HEK293 (cell line): ENCODE measurements at regions not wholly inside any gene's neighbourhood (a gene's known extent, or its start where the extent isn't known, plus 50 kb on each side); places are given as distances from the start of the nearest gene placed in this dataset.

Experiments used
- CTCF ChIA-PET: fragments of 350-600 bp; formaldehyde crosslinking; extraction: SDS; loops from one replicate; lab custom pipeline; 2021; ENCODE audit warnings: antibody characterized with exemption; lab: Yijun Ruan, JAX
- POLR2A ChIA-PET: fragments of 300-600 bp; formaldehyde crosslinking; extraction: SDS; loops from one replicate; lab custom pipeline; 2020; ENCODE audit warnings: antibody characterized with exemption, inconsistent platforms; lab: Yijun Ruan, JAX
- H3K27ac ChIP-seq: fragments of 200-500 bp; sonication (Bioruptor generic); 2 replicates; pipeline ENCODE4 v1.5.1; 2014; ENCODE audit warnings: low read depth, low read length, control low read depth, inconsistent platforms; ENCODE audit errors: extremely low read depth
- H3K36me3 ChIP-seq, 2 experiments: fragments of 200-500 bp in 1 of 2; sonication (Bioruptor generic) in 1 of 2; 1 replicate in 1 of 2; 2 replicates in 1 of 2; pipeline ENCODE4 v1.5.1; 2014 to 2017; ENCODE audit warnings: inconsistent platforms in 2 of 2, low read length in 2 of 2; ENCODE audit not compliant: control insufficient read depth in 2 of 2, insufficient read depth in 1 of 2
- H3K4me1 ChIP-seq: fragments of 200-500 bp; sonication (Bioruptor generic); 2 replicates; pipeline ENCODE4 v1.5.1; 2014; ENCODE audit warnings: mild to moderate bottlenecking, low read length, inconsistent platforms; ENCODE audit not compliant: control insufficient read depth, insufficient read depth
- H3K4me3 ChIP-seq: 2 replicates; pipeline ENCODE4 v1.5.1; 2011; ENCODE audit warnings: low read depth, mild to moderate bottlenecking, control low read depth, low read length, moderate library complexity
- H3K9me3 ChIP-seq: fragments of 200-500 bp; sonication (Bioruptor generic); 2 replicates; pipeline ENCODE4 v1.5.1; 2014; ENCODE audit warnings: low read depth, low read length, inconsistent platforms; ENCODE audit not compliant: control insufficient read depth, insufficient read depth
- EGR2 ChIP-seq: fragments of 450-650 bp; formaldehyde crosslinking; IDR thresholded peaks from 2 replicates; pipeline ENCODE4 v1.5.1; 2016; ENCODE audit warnings: low read depth, missing biosample characterization, missing genetic modification characterization
- GFI1B ChIP-seq: fragments of 450-650 bp; formaldehyde crosslinking; IDR thresholded peaks from 2 replicates; pipeline ENCODE4 v1.5.1; 2016; ENCODE audit warnings: missing biosample characterization, missing genetic modification characterization
- HIC1 ChIP-seq: fragments of 450-650 bp; formaldehyde crosslinking; IDR thresholded peaks from 2 replicates; pipeline ENCODE4 v1.5.1; 2016; ENCODE audit warnings: missing biosample characterization, missing genetic modification characterization
- HOXC10 ChIP-seq: sonication (generic); formaldehyde crosslinking; IDR thresholded peaks from 2 replicates; pipeline ENCODE4 v1.8.1; 2023; ENCODE audit warnings: mild to moderate bottlenecking, missing genetic modification reagents
- PRDM4 ChIP-seq: fragments of 450-650 bp; formaldehyde crosslinking; IDR thresholded peaks from 2 replicates; pipeline ENCODE4 v1.5.1; 2017; ENCODE audit warnings: missing biosample characterization, missing genetic modification characterization
- YY2 ChIP-seq: fragments of 450-650 bp; formaldehyde crosslinking; IDR thresholded peaks from 2 replicates; pipeline ENCODE4 v1.5.1; 2016; ENCODE audit warnings: missing biosample characterization, missing genetic modification characterization
- ZBTB7A ChIP-seq: fragments of 450-650 bp; formaldehyde crosslinking; IDR thresholded peaks from 2 replicates; pipeline ENCODE4 v1.5.1; 2016; ENCODE audit warnings: low read depth, missing biosample characterization, missing genetic modification characterization
- ZEB2 ChIP-seq: fragments of 450-650 bp; formaldehyde crosslinking; IDR thresholded peaks from 2 replicates; pipeline ENCODE4 v1.5.1; 2016; ENCODE audit warnings: missing biosample characterization, missing genetic modification characterization
- ZFP3 ChIP-seq: fragments of 450-650 bp; formaldehyde crosslinking; IDR thresholded peaks from 2 replicates; pipeline ENCODE4 v1.5.1; 2016; ENCODE audit warnings: low read depth, missing biosample characterization, missing genetic modification characterization
- ZNF18 ChIP-seq: fragments of 450-650 bp; formaldehyde crosslinking; IDR thresholded peaks from 2 replicates; pipeline ENCODE4 v1.5.1; 2016; ENCODE audit warnings: missing biosample characterization, missing genetic modification characterization
- ZNF239 ChIP-seq: fragments of 450-650 bp; formaldehyde crosslinking; IDR thresholded peaks from 2 replicates; pipeline ENCODE4 v1.5.1; 2016; ENCODE audit warnings: missing biosample characterization, missing genetic modification characterization
- ZNF26 ChIP-seq: fragments of 450-650 bp; formaldehyde crosslinking; IDR thresholded peaks from 2 replicates; pipeline ENCODE4 v1.5.1; 2016; ENCODE audit warnings: missing biosample characterization, missing genetic modification characterization
- ZNF292 ChIP-seq: fragments of 450-650 bp; formaldehyde crosslinking; IDR thresholded peaks from 2 replicates; pipeline ENCODE4 v1.5.1; 2016; ENCODE audit warnings: low read depth, missing biosample characterization, missing genetic modification characterization, borderline replicate concordance
- ZNF398 ChIP-seq: fragments of 450-650 bp; formaldehyde crosslinking; IDR thresholded peaks from 2 replicates; pipeline ENCODE4 v1.5.1; 2017; ENCODE audit warnings: missing biosample characterization, missing genetic modification characterization
- ZNF404 ChIP-seq: fragments of 450-650 bp; formaldehyde crosslinking; IDR thresholded peaks from 2 replicates; pipeline ENCODE4 v1.5.1; 2017; ENCODE audit warnings: missing biosample characterization, missing genetic modification characterization
- ZNF518A ChIP-seq: fragments of 450-650 bp; formaldehyde crosslinking; conservative IDR thresholded peaks from 2 replicates; pipeline ENCODE4 v1.5.1; 2016; ENCODE audit warnings: low read depth, missing biosample characterization, missing genetic modification characterization
- ZNF658 ChIP-seq: fragments of 450-650 bp; formaldehyde crosslinking; IDR thresholded peaks from 2 replicates; pipeline ENCODE4; 2016; ENCODE audit warnings: missing biosample characterization, missing genetic modification characterization
- ZNF777 ChIP-seq: fragments of 450-650 bp; formaldehyde crosslinking; IDR thresholded peaks from 2 replicates; pipeline ENCODE4 v1.5.1; 2017; ENCODE audit warnings: missing biosample characterization, missing genetic modification characterization, borderline replicate concordance
- ZSCAN30 ChIP-seq: fragments of 450-650 bp; IDR thresholded peaks from 2 replicates; pipeline ENCODE4 v1.5.1; 2018; ENCODE audit warnings: missing biosample characterization, mild to moderate bottlenecking, missing genetic modification characterization, moderate library complexity

- H3K9me3 ChIP-seq: no peaks in the 10 kb centered on the region
- H3K27ac ChIP-seq: no peak overlapping the region
- H3K4me3 ChIP-seq: no peak overlapping the region
- CTCF ChIA-PET: interaction anchor here (0.7 to 1.7 kb wide), 3 partner anchors 14 to 103 kb away, joined by 3 to 5 read pairs (median 4); no protein-coding TSS in a partner anchor
- H3K36me3 ChIP-seq: no peaks in the 10 kb centered on the region
- TF ChIP-seq ZEB2 (tag by site-specific recombination) (no peak), GFI1B (no peak), ZNF292 (tag by site-specific recombination) (no peak), HIC1 (tag by site-specific recombination) (no peak), ZNF658 (tag by site-specific recombination) (no peak), ZNF239 (tag by site-specific recombination) (no peak), HOXC10 (CRISPR knock-in tag) (no peak), ZSCAN30 (tag by site-specific recombination) (no peak), PRDM4 (tag by site-specific recombination) (no peak), ZBTB7A (tag by site-specific recombination) (no peak), ZNF26 (tag by site-specific recombination) (no peak), ZNF18 (no peak), ZNF398 (no peak), ZNF518A (tag by site-specific recombination) (no peak), ZNF777 (tag by site-specific recombination) (no peak), EGR2 (no peak), YY2 (no peak), ZNF404 (no peak), ZFP3 (tag by site-specific recombination) (no peak)
- POLR2A ChIA-PET: interaction anchor here (0.6 kb wide), 1 partner anchor 10 kb away, joined by 4 read pairs; no protein-coding TSS in a partner anchor
- peaks cover 4% of the 10 kb centered on the region; the same call in 1 of the 2 replicates for H3K4me1 ChIP-seq
Observed at GRCh38 chr2:48146552-48146951, 167.9 kb upstream of the FOXN2 start.
